ENCODE measurements at regions not wholly inside any gene's neighbourhood (a gene's known extent, or its start where the extent isn't known, plus 50 kb on each side); places are given as distances from the start of the nearest gene placed in this dataset.

- DNase-seq (ENCODE audit: low read depth, low spot score) (no peak), FAIRE-seq (no peak)
- intact Hi-C loops (cut with micrococcal nuclease): no loop called here
- BruUV-seq (replicated peaks): no TSS peak
- no peak overlapping the region for H3K4me3 ChIP-seq (replicated peaks in 1 of 3; ENCODE audit: insufficient read depth in 1 of 3, low read depth in 1 of 3, low read length in 3 of 3)
- no peaks in the 10 kb centered on the region for H3K4me1 ChIP-seq (ENCODE audit: control insufficient read depth, extremely low read depth, insufficient read depth, low read length)
- no peak overlapping the region for H3K4me2 ChIP-seq (ENCODE audit: insufficient read depth, low read length)
- H3K27me3 ChIP-seq (ENCODE audit: control insufficient read depth in 2 of 2, insufficient read depth in 2 of 2, low read length in 2 of 2): no peaks in the 10 kb centered on the region
- POLR2A ChIA-PET: interaction anchor here (0.5 kb wide), 1 partner anchor 123 kb away, joined by 4 read pairs; no protein-coding TSS in a partner anchor
- no peak for TF ChIP-seq MAX (IDR thresholded peaks at IDR 0.05; ENCODE audit: insufficient read depth, insufficient read length)
- TF ChIP-seq FOS (IDR thresholded peaks at IDR 0.05; ENCODE audit: borderline replicate concordance, insufficient read depth, low read length): no peak
- TF ChIP-seq POLR2A (IDR thresholded peaks at IDR 0.05; ENCODE audit: low read depth, low read length): no peak
- no peak for TF ChIP-seq CTCF (IDR thresholded peaks at IDR 0.05; ENCODE audit: extremely low read depth in 1 of 2, insufficient read depth in 1 of 2, low read depth in 1 of 2, low read length in 2 of 2)
- TF ChIP-seq POLR2AphosphoS5 (IDR thresholded peaks at IDR 0.05; ENCODE audit: insufficient read depth, low read depth, low read length): no peak
- TF ChIP-seq GATA2 (IDR thresholded peaks at IDR 0.05; ENCODE audit: insufficient read depth, insufficient read length, low read depth, low read length): no peak
- TF ChIP-seq EZH2 (IDR thresholded peaks at IDR 0.05; ENCODE audit: borderline replicate concordance, low read depth, low read length, severe bottlenecking): no peak
- no peak for TF ChIP-seq MYC (IDR thresholded peaks at IDR 0.05; ENCODE audit: low read depth, low read length)
- TF ChIP-seq JUN (IDR thresholded peaks at IDR 0.05; ENCODE audit: borderline replicate concordance, insufficient read depth, insufficient read length, low read depth): no peak
- dilution Hi-C loops (cut with MboI; ENCODE audit: extremely low pct_ligation_motif_present, low sequenced_read_pairs): no loop called here
- no peaks in the 10 kb centered on the region for H3K9me1 ChIP-seq (replicated peaks; ENCODE audit: control insufficient read depth, extremely low read depth, insufficient read depth, low read length)
- H3K36me3 ChIP-seq (ENCODE audit: control insufficient read depth in 2 of 2, extremely low read depth in 1 of 2, insufficient read depth in 2 of 2, low read length in 2 of 2): no peaks in the 10 kb centered on the region
- CTCF ChIA-PET: interaction anchor here (1.6 kb wide), 1 partner anchor 11 kb away, joined by 3 read pairs; no protein-coding TSS in a partner anchor
- no peaks in the 10 kb centered on the region for H3K79me2 ChIP-seq (ENCODE audit: control insufficient read depth, insufficient read depth, low read length)
- no peak overlapping the region for H2AFZ ChIP-seq (ENCODE audit: low read depth, low read length)
- H3K27ac ChIP-seq (ENCODE audit: insufficient read depth, low read depth, low read length): no peak overlapping the region
- no peak overlapping the region for H3K9ac ChIP-seq (replicated peaks; ENCODE audit: extremely low read depth, insufficient read depth, low read length)
- no peaks in the 10 kb centered on the region for H3K9me3 ChIP-seq (replicated peaks; ENCODE audit: control insufficient read depth, insufficient read depth, low read length)
- H4K20me1 ChIP-seq (replicated peaks; ENCODE audit: control insufficient read depth, extremely low read depth, insufficient read depth, low read length): no peaks in the 10 kb centered on the region
Measured at GRCh38 chr3:177803500-177803899, 606.2 kb upstream of the TBL1XR1 start.
